Esophagus squamous epithelium (tissue), 4 donors: ENCODE measurements at regions not wholly inside any gene's neighbourhood (a gene's known extent, or its start where the extent isn't known, plus 50 kb on each side); places are given as distances from the start of the nearest gene placed in this dataset.

ENCODE experiments used
- CTCF ChIP-seq, 6 experiments: fragments of 450-650 bp in 4 of 6; fragments of 200-600 bp in 2 of 6; sonication (generic) in 2 of 6; IDR thresholded peaks; one replicate each; pipeline ENCODE4 v1.5.1; 2016 to 2019; ENCODE audit warnings: antibody characterized with exemption in 6 of 6, mild to moderate bottlenecking in 4 of 6, moderate library complexity in 4 of 6
- POLR2A ChIP-seq, 4 donors: fragments of 450-650 bp; IDR thresholded peaks; one replicate each; pipeline ENCODE4 v1.6.1; 2017; ENCODE audit warnings: antibody characterized with exemption in 4 of 4, mild to moderate bottlenecking in 4 of 4, moderate library complexity in 3 of 4

GRCh38 chr19:27735314-27735713, 1477.6 kb downstream of the UQCRFS1 start:
- TF ChIP-seq CTCF (IDR thresholded peaks at IDR 0.05) (no peak), POLR2A (IDR thresholded peaks at IDR 0.05) (no peak)
